ENCODE measurements at regions not wholly inside any gene's neighbourhood (a gene's known extent, or its start where the extent isn't known, plus 50 kb on each side); places are given as distances from the start of the nearest gene placed in this dataset.

- TF ChIP-seq POLR2A (IDR thresholded peaks at IDR 0.05; ENCODE audit: low read depth, low read length) (no peak), POLR2AphosphoS5 (IDR thresholded peaks at IDR 0.05; ENCODE audit: low read depth, low read length) (no peak), TAF1 (IDR thresholded peaks at IDR 0.05; ENCODE audit: borderline replicate concordance, low read depth, low read length) (no peak)
These were observed 51.8 kb upstream of the CCDC54 start for GRCh38 chr3:107325446-107325845.

Data from GM12892 (cell line).